ENCODE measurements at regions not wholly inside any gene's neighbourhood (a gene's known extent, or its start where the extent isn't known, plus 50 kb on each side); places are given as distances from the start of the nearest gene placed in this dataset.

GRCh38 chr5:144800169-144800568, 629.5 kb downstream of the KCTD16 start:
- TF ChIP-seq EZH2 (IDR thresholded peaks at IDR 0.05; ENCODE audit: borderline replicate concordance, low read length) (no peak), CTCF (IDR thresholded peaks at IDR 0.05; ENCODE audit: low read length) (no peak)
- Histone ChIP-seq H3K4me1 (ENCODE audit: insufficient read depth, low read length, severe bottlenecking) (no peaks in the 10 kb centered on the region), H4K20me1 (ENCODE audit: insufficient read depth, low read length) (no peaks in the 10 kb centered on the region), H3K4me2 (ENCODE audit: low read length) (no peak overlapping the region), H3K9me2 (ENCODE audit: low read depth, low read length) (no peaks in the 10 kb centered on the region), H3K27me3 (ENCODE audit: insufficient read depth, low read length) (no peaks in the 10 kb centered on the region), H3K79me2 (ENCODE audit: insufficient read depth, low read length) (no peaks in the 10 kb centered on the region), H3K36me3 (ENCODE audit: insufficient read depth, low read length) (no peaks in the 10 kb centered on the region), H3K4me3 (ENCODE audit: low read depth, low read length, poor library complexity, severe bottlenecking) (no peak overlapping the region), H3K9ac (ENCODE audit: low read length) (no peak overlapping the region), H3F3A (ENCODE audit: insufficient read depth, low read length) (no peaks in the 10 kb centered on the region), H2AFZ (ENCODE audit: low read length) (no peak overlapping the region), H3K9me3 (ENCODE audit: low read length) (no peaks in the 10 kb centered on the region), H3K27ac (ENCODE audit: low read depth, low read length, poor library complexity, severe bottlenecking) (no peak overlapping the region)

GRCh38 chr5:144798595-144798994, 627.9 kb downstream of the KCTD16 start:
- Histone ChIP-seq H3K79me2 (ENCODE audit: insufficient read depth, low read length) (no peaks in the 10 kb centered on the region), H3F3A (ENCODE audit: insufficient read depth, low read length) (no peaks in the 10 kb centered on the region), H3K36me3 (ENCODE audit: insufficient read depth, low read length) (no peaks in the 10 kb centered on the region), H3K9ac (ENCODE audit: low read length) (no peak overlapping the region), H3K4me1 (ENCODE audit: insufficient read depth, low read length, severe bottlenecking) (no peaks in the 10 kb centered on the region), H3K27ac (ENCODE audit: low read depth, low read length, poor library complexity, severe bottlenecking) (no peak overlapping the region), H2AFZ (ENCODE audit: low read length) (no peak overlapping the region), H3K4me2 (ENCODE audit: low read length) (no peak overlapping the region), H3K9me2 (ENCODE audit: low read depth, low read length) (no peaks in the 10 kb centered on the region), H3K4me3 (ENCODE audit: low read depth, low read length, poor library complexity, severe bottlenecking) (no peak overlapping the region), H4K20me1 (ENCODE audit: insufficient read depth, low read length) (no peaks in the 10 kb centered on the region), H3K9me3 (ENCODE audit: low read length) (no peaks in the 10 kb centered on the region), H3K27me3 (ENCODE audit: insufficient read depth, low read length) (no peaks in the 10 kb centered on the region)
- TF ChIP-seq EZH2 (IDR thresholded peaks at IDR 0.05; ENCODE audit: borderline replicate concordance, low read length) = no peak
- no peak for TF ChIP-seq CTCF (IDR thresholded peaks at IDR 0.05; ENCODE audit: low read length)

GRCh38 chr5:144794922-144795321, 624.2 kb downstream of the KCTD16 start:
- no peaks in the 10 kb centered on the region for H3K9me2 ChIP-seq (ENCODE audit: low read depth, low read length)
- no peaks in the 10 kb centered on the region for H3K4me1 ChIP-seq (ENCODE audit: insufficient read depth, low read length, severe bottlenecking)
- H4K20me1 ChIP-seq (ENCODE audit: insufficient read depth, low read length) = no peaks in the 10 kb centered on the region
- H3F3A ChIP-seq (ENCODE audit: insufficient read depth, low read length) = no peaks in the 10 kb centered on the region
- TF ChIP-seq CTCF (IDR thresholded peaks at IDR 0.05; ENCODE audit: low read length) (no peak), EZH2 (IDR thresholded peaks at IDR 0.05; ENCODE audit: borderline replicate concordance, low read length) (no peak)
- no peaks in the 10 kb centered on the region for H3K79me2 ChIP-seq (ENCODE audit: insufficient read depth, low read length)
- no peaks in the 10 kb centered on the region for H3K36me3 ChIP-seq (ENCODE audit: insufficient read depth, low read length)
- H3K4me2 ChIP-seq (ENCODE audit: low read length) = no peak overlapping the region
- H3K27me3 ChIP-seq (ENCODE audit: insufficient read depth, low read length) = no peaks in the 10 kb centered on the region
- H3K4me3 ChIP-seq (ENCODE audit: low read depth, low read length, poor library complexity, severe bottlenecking) = no peak overlapping the region
- H3K27ac ChIP-seq (ENCODE audit: low read depth, low read length, poor library complexity, severe bottlenecking) = no peak overlapping the region
- no peak overlapping the region for H3K9ac ChIP-seq (ENCODE audit: low read length)
- no peak overlapping the region for H2AFZ ChIP-seq (ENCODE audit: low read length)
- no peaks in the 10 kb centered on the region for H3K9me3 ChIP-seq (ENCODE audit: low read length)

Measured in OCI-LY1 (cell line).